Epithelial cell of proximal tubule (primary cell): ENCODE measurements at regions not wholly inside any gene's neighbourhood (a gene's known extent, or its start where the extent isn't known, plus 50 kb on each side); places are given as distances from the start of the nearest gene placed in this dataset.

ENCODE experiments used
- DNase-seq: peaks from one replicate; pipeline ENCODE4 v3.0.0-alpha.2; 2011; ENCODE audit warnings: low read depth
- H3K4me3 ChIP-seq: 2 replicates; pipeline ENCODE4 v1.5.1; 2011; ENCODE audit warnings: low read depth, mild to moderate bottlenecking, low read length
- CTCF ChIP-seq: conservative IDR thresholded peaks from 2 replicates; pipeline ENCODE4 v1.5.1; 2012; ENCODE audit warnings: low read depth, mild to moderate bottlenecking, low read length

GRCh38 chr11:69981119-69981784 is 96.9 kb upstream of the ANO1 start:
- TF ChIP-seq CTCF, result no peak
- no peak overlapping the region for H3K4me3 ChIP-seq
- no peak for DNase-seq

- H3K4me3 ChIP-seq, result no peak overlapping the region
- DNase-seq, result no peak
- TF ChIP-seq CTCF, result no peak
Measured at GRCh38 chr11:69982690-69983570, 95.2 kb upstream of the ANO1 start.

- TF ChIP-seq CTCF, result no peak
- H3K4me3 ChIP-seq, result no peak overlapping the region
- DNase-seq, result no peak
Measured at GRCh38 chr11:69983571-69983877, 94.6 kb upstream of the ANO1 start.

GRCh38 chr11:69983897-69984438 is 94.1 kb upstream of the ANO1 start:
- no peak for DNase-seq
- no peak overlapping the region for H3K4me3 ChIP-seq
- no peak for TF ChIP-seq CTCF

- DNase-seq, result no peak
- TF ChIP-seq CTCF, result no peak
- H3K4me3 ChIP-seq, result no peak overlapping the region
Measured at GRCh38 chr11:69984457-69985261, 93.5 kb upstream of the ANO1 start.

- H3K4me3 ChIP-seq, result no peak overlapping the region
- no peak for TF ChIP-seq CTCF
- DNase-seq, result no peak
Measured at GRCh38 chr11:69985331-69985640, 92.8 kb upstream of the ANO1 start.
